PC-3 (cell line): ENCODE measurements at regions not wholly inside any gene's neighbourhood (a gene's known extent, or its start where the extent isn't known, plus 50 kb on each side); places are given as distances from the start of the nearest gene placed in this dataset.

ENCODE experiments used
- ATAC-seq: fragments of 200-7000 bp; cut with Tn5 transposase; 2 replicates; pipeline ENCODE4 v1.9.1; 2020; ENCODE audit warnings: mild to moderate bottlenecking, moderate library complexity
- BruUV-seq: library from RNA; stranded (reverse); fragments of 400-500 nt; replicated peaks from 2 replicates; lab custom pipeline; 2021; lab: Mats Ljungman, UMichigan
- CTCF ChIA-PET: fragments of 300-600 bp; sonication (Branson Sonifier 250); formaldehyde crosslinking; loops from one replicate; lab custom pipeline; 2022; ENCODE audit warnings: antibody characterized with exemption; lab: Charles Lee
- POLR2A ChIA-PET: fragments of 300-600 bp; sonication (Branson Sonifier 250); formaldehyde crosslinking; loops from one replicate; lab custom pipeline; 2022; ENCODE audit warnings: antibody characterized with exemption; ENCODE audit not compliant: unreplicated experiment; lab: Charles Lee
- DNase-seq: peaks from one replicate; pipeline ENCODE4 v3.0.0-alpha.2; 2015
- H2AFZ ChIP-seq: fragments of 300-600 bp; sonication (generic); 2 replicates; pipeline ENCODE4 v1.6.0; 2016; ENCODE audit warnings: antibody characterized with exemption, low read length
- H3F3A ChIP-seq: fragments of 300-600 bp; sonication (generic); one replicate; pipeline ENCODE4 v1.6.0; 2017; ENCODE audit warnings: antibody characterized with exemption, low read length, control low read depth, mild to moderate bottlenecking; ENCODE audit not compliant: unreplicated experiment
- H3K27ac ChIP-seq: fragments of 300-600 bp; sonication (generic); 2 replicates; pipeline ENCODE4 v1.5.1; 2016; ENCODE audit warnings: mild to moderate bottlenecking, low read length
- H3K27me3 ChIP-seq: fragments of 300-600 bp; sonication (generic); 2 replicates; pipeline ENCODE4 v1.6.1; 2016; ENCODE audit warnings: low read length, mixed read lengths
- H3K36me3 ChIP-seq: fragments of 300-600 bp; sonication (generic); 2 replicates; pipeline ENCODE4 v1.6.1; 2016; ENCODE audit warnings: low read depth, mixed run types, low read length, mixed read lengths
- H3K4me1 ChIP-seq: fragments of 300-600 bp; sonication (generic); 2 replicates; pipeline ENCODE4 v1.5.1; 2016; ENCODE audit warnings: low read length; ENCODE audit not compliant: insufficient read depth
- H3K4me2 ChIP-seq: fragments of 300-600 bp; sonication (generic); 2 replicates; pipeline ENCODE4 v1.6.0; 2016; ENCODE audit warnings: low read length
- H3K4me3 ChIP-seq: fragments of 300-600 bp; sonication (generic); 2 replicates; pipeline ENCODE4 v1.5.1; 2016; ENCODE audit warnings: mild to moderate bottlenecking, low read length, mixed read lengths
- H3K79me2 ChIP-seq: fragments of 300-600 bp; sonication (generic); 2 replicates; pipeline ENCODE4 v1.6.1; 2017; ENCODE audit warnings: low read length, mixed read lengths
- H3K9ac ChIP-seq: fragments of 300-600 bp; sonication (generic); 2 replicates; pipeline ENCODE4 v1.6.0; 2016; ENCODE audit warnings: mild to moderate bottlenecking, low read length
- H3K9me2 ChIP-seq: fragments of 300-600 bp; sonication (generic); replicated peaks from 2 replicates; pipeline ENCODE4 v1.6.1; 2016; ENCODE audit warnings: mixed run types, low read length, mixed read lengths
- H3K9me3 ChIP-seq: fragments of 300-600 bp; sonication (generic); 2 replicates; pipeline ENCODE4 v1.6.1; 2016; ENCODE audit warnings: low read length, mixed read lengths
- H4K20me1 ChIP-seq: fragments of 300-600 bp; sonication (generic); 2 replicates; pipeline ENCODE4 v1.6.1; 2016; ENCODE audit warnings: low read length, mixed read lengths
- CTCF ChIP-seq: fragments of 300-600 bp; sonication (generic); conservative IDR thresholded peaks from 2 replicates; pipeline ENCODE4 v1.5.1; 2017; ENCODE audit warnings: antibody characterized with exemption, low read depth, mild to moderate bottlenecking, low read length
- EZH2 ChIP-seq: fragments of 300-600 bp; sonication (generic); IDR thresholded peaks from one replicate; pipeline ENCODE4 v1.6.1; 2017; ENCODE audit warnings: antibody characterized with exemption, mild to moderate bottlenecking, low read length; ENCODE audit not compliant: unreplicated experiment
- EZH2phosphoT487 ChIP-seq: fragments of 300-600 bp; sonication (generic); IDR thresholded peaks from 2 replicates; pipeline ENCODE4 v1.6.1; 2018; ENCODE audit warnings: mild to moderate bottlenecking, antibody characterized with exemption, low read length, borderline replicate concordance
- intact Hi-C: fragments of 100-400 bp; cut with micrococcal nuclease; formaldehyde crosslinking; loops from 2 replicates; pipeline ENCODE4 v1.9.0; 2023

DNA sequence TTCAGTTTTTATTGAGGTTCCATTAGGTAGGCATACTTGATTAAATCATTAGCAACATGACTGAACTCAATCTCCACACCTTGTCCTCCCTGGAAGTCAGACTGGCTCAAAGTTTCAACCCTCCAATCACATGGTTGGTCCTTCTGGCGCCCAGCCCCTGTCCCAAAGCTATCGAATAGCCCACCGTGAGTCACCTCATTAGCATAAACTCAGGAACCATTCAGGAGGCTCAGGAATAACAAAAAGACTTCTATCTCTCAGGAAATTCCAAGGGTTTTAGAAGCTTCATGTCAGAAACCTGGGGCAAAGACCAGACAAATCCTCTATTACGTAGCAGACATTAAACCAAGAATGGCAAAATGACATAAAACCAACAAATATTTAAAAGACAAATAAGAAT, 78.6 kb downstream of the RGS2 start:
- ATAC-seq, result no peak
- H3F3A ChIP-seq, result no peaks in the 10 kb centered on the region
- TF ChIP-seq EZH2, result no peak
- no peak for TF ChIP-seq EZH2phosphoT487
- no peak for TF ChIP-seq CTCF
- H3K4me1 ChIP-seq, result no peaks in the 10 kb centered on the region
- DNase-seq, result no peak
- intact Hi-C loops, result no loop called here
- no peaks in the 10 kb centered on the region for H3K9me3 ChIP-seq
- H3K79me2 ChIP-seq, result no peaks in the 10 kb centered on the region
- no peak overlapping the region for H3K27ac ChIP-seq
- H2AFZ ChIP-seq, result no peak overlapping the region
- H4K20me1 ChIP-seq, result no peaks in the 10 kb centered on the region
- CTCF ChIA-PET, result no interaction called here
- H3K27me3 ChIP-seq, result no peaks in the 10 kb centered on the region
- no TSS peak for BruUV-seq
- H3K9me2 ChIP-seq, result no peaks in the 10 kb centered on the region
- H3K36me3 ChIP-seq, result no peaks in the 10 kb centered on the region
- no peak overlapping the region for H3K4me2 ChIP-seq
- POLR2A ChIA-PET, result no interaction called here
- H3K4me3 ChIP-seq, result no peak overlapping the region
- H3K9ac ChIP-seq, result no peak overlapping the region

DNA sequence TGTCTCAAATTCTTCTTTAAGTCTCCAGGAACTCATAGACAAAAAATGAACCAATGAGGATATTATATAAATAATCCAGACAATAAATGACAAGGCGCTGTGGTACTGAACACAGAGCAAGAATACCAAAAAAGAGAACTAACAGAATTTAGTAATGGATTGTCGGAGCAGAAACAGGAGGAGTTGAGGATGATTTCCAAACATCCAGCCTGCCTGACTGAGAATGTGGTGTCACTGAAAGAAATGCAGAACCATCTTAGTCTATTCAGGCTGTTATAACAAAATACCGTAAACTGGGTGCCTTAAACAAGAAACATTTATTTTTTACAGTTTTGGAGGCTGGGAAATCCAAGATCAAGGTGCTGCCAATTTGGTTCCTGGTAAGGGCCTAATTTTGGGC, 79.7 kb downstream of the RGS2 start:
- no TSS peak for BruUV-seq
- CTCF ChIA-PET, result no interaction called here
- Histone ChIP-seq H3F3A (no peaks in the 10 kb centered on the region), H4K20me1 (no peaks in the 10 kb centered on the region), H3K79me2 (no peaks in the 10 kb centered on the region), H3K27me3 (no peaks in the 10 kb centered on the region), H3K9ac (no peak overlapping the region), H3K9me3 (no peaks in the 10 kb centered on the region), H3K4me3 (no peak overlapping the region), H3K36me3 (no peaks in the 10 kb centered on the region), H2AFZ (no peak overlapping the region), H3K4me2 (no peak overlapping the region), H3K9me2 (no peaks in the 10 kb centered on the region), H3K4me1 (no peaks in the 10 kb centered on the region), H3K27ac (no peak overlapping the region)
- no peak for DNase-seq
- no peak for ATAC-seq
- intact Hi-C loops, result no loop called here
- TF ChIP-seq CTCF (no peak), EZH2 (no peak), EZH2phosphoT487 (no peak)
- POLR2A ChIA-PET, result no interaction called here

GRCh38 chr1:192889082-192889481, 80.2 kb downstream of the RGS2 start:
- ATAC-seq, result no peak
- TF ChIP-seq CTCF (no peak), EZH2 (no peak), EZH2phosphoT487 (no peak)
- CTCF ChIA-PET, result no interaction called here
- no peak overlapping the region for H3K4me2 ChIP-seq
- H3K9me2 ChIP-seq, result no peaks in the 10 kb centered on the region
- DNase-seq, result no peak
- POLR2A ChIA-PET, result no interaction called here
- H3K9me3 ChIP-seq, result no peaks in the 10 kb centered on the region
- no peaks in the 10 kb centered on the region for H3K27me3 ChIP-seq
- no peak overlapping the region for H3K4me3 ChIP-seq
- intact Hi-C loops, result no loop called here
- no peaks in the 10 kb centered on the region for H3F3A ChIP-seq
- no peaks in the 10 kb centered on the region for H3K4me1 ChIP-seq
- no peaks in the 10 kb centered on the region for H4K20me1 ChIP-seq
- no peak overlapping the region for H2AFZ ChIP-seq
- no peak overlapping the region for H3K27ac ChIP-seq
- no TSS peak for BruUV-seq
- H3K9ac ChIP-seq, result no peak overlapping the region
- H3K36me3 ChIP-seq, result no peaks in the 10 kb centered on the region
- H3K79me2 ChIP-seq, result no peaks in the 10 kb centered on the region
